GM12878 (cell line): ENCODE measurements at regions not wholly inside any gene's neighbourhood (a gene's known extent, or its start where the extent isn't known, plus 50 kb on each side); places are given as distances from the start of the nearest gene placed in this dataset.

ENCODE experiments used
- ATF3 ChIP-seq: IDR thresholded peaks from 2 replicates; pipeline ENCODE4 v1.6.1; 2011; ENCODE audit warnings: low read depth, mild to moderate bottlenecking, low read length, moderate library complexity, borderline replicate concordance; ENCODE audit errors: extremely low read depth
- EED ChIP-seq: sonication (generic); IDR thresholded peaks from 2 replicates; pipeline ENCODE4 v1.6.1; 2016; ENCODE audit warnings: antibody characterized with exemption, low read depth
- ELK1 ChIP-seq: IDR thresholded peaks from 2 replicates; pipeline ENCODE4 v1.6.1; 2012; ENCODE audit warnings: low read depth, low read length, improper control_type of control experiment
- FOS ChIP-seq: IDR thresholded peaks from 3 replicates; pipeline ENCODE4 v1.6.1; 2011; ENCODE audit warnings: borderline replicate concordance; ENCODE audit not compliant: insufficient read length; ENCODE audit errors: extremely low read depth
- FOXK2 ChIP-seq: fragments of 450-650 bp; IDR thresholded peaks from 2 replicates; pipeline ENCODE4 v1.6.1; 2017; ENCODE audit warnings: mild to moderate bottlenecking, moderate library complexity
- HDAC6 ChIP-seq: fragments of 200-600 bp; sonication (generic); IDR thresholded peaks from one replicate; pipeline ENCODE4 v1.8.0; 2017; ENCODE audit warnings: antibody characterized with exemption; ENCODE audit not compliant: unreplicated experiment
- LARP7 ChIP-seq: fragments of 450-650 bp; IDR thresholded peaks from 2 replicates; pipeline ENCODE4 v1.6.1; 2017; ENCODE audit warnings: mild to moderate bottlenecking
- MTA3 ChIP-seq: IDR thresholded peaks from 2 replicates; pipeline ENCODE4 v1.6.1; 2012; ENCODE audit warnings: low read length, inconsistent platforms, borderline replicate concordance
- PKNOX1 ChIP-seq: fragments of 450-650 bp; IDR thresholded peaks from 2 replicates; pipeline ENCODE4 v1.6.1; 2016; ENCODE audit warnings: mild to moderate bottlenecking
- SP1 ChIP-seq: IDR thresholded peaks from one replicate; pipeline ENCODE4 v1.6.1; 2011; ENCODE audit warnings: low read depth, low read length
- USF1 ChIP-seq: IDR thresholded peaks from 2 replicates; pipeline ENCODE4 v1.6.1; 2011; ENCODE audit warnings: borderline replicate concordance, low read depth, mild to moderate bottlenecking, moderate library complexity, mixed read lengths, low read length; ENCODE audit not compliant: insufficient read depth; ENCODE audit errors: extremely low read length
- ZBTB4 ChIP-seq: fragments of 450-650 bp; formaldehyde crosslinking; IDR thresholded peaks from 2 replicates; pipeline ENCODE4 v1.4.0; 2022; ENCODE audit warnings: mild to moderate bottlenecking, moderate library complexity
- ZNF622 ChIP-seq: fragments of 450-650 bp; IDR thresholded peaks from 2 replicates; pipeline ENCODE4 v1.6.1; 2017; ENCODE audit warnings: mild to moderate bottlenecking, inconsistent platforms

- no peak for TF ChIP-seq ZBTB4
- TF ChIP-seq ELK1: no peak
- TF ChIP-seq SP1: no peak
- no peak for TF ChIP-seq HDAC6
- TF ChIP-seq PKNOX1: no peak
- no peak for TF ChIP-seq USF1
- TF ChIP-seq EED: no peak
- TF ChIP-seq LARP7: no peak
- TF ChIP-seq ZNF622: no peak
- TF ChIP-seq FOS: no peak
- no peak for TF ChIP-seq MTA3
- TF ChIP-seq FOXK2: no peak
- TF ChIP-seq ATF3: no peak
Observed at GRCh38 chr14:106808458-106808857, 1282.1 kb downstream of the TMEM121 start (continued).
